HG03280 (cell line): ENCODE measurements at regions not wholly inside any gene's neighbourhood (a gene's known extent, or its start where the extent isn't known, plus 50 kb on each side); places are given as distances from the start of the nearest gene placed in this dataset.

Experiments used
- ATAC-seq: cut with Tn5 transposase; IDR thresholded peaks from one replicate; pipeline ENCODE4 v1.9.1; 2021; ENCODE audit warnings: mild to moderate bottlenecking, moderate library complexity; ENCODE audit not compliant: unreplicated experiment

- ATAC-seq, result no peak
Measured at GRCh38 chr1:65090406-65090805, 57.6 kb upstream of the AK4 start.

DNA sequence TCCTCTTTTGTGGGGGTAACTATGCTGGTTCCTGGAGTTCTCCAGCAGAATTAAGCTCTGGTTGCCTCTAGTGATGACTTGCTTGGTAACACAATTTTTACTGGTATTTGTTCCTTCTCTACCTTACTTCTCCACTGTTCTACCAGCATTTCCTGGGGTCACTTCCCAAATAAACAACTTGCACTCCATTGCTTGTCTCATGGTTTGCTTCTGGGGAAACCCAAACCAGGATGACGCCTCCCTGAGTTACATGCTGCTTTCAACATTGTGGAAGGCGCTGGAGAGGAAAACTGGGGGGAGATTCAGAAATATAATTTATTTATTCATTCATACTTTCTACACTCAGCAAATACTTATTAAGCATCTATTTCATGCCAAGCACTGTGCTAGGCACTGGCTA lies 55.3 kb upstream of the AK4 start:
- ATAC-seq, result no peak

- ATAC-seq, result no peak
Measured at GRCh38 chr1:65097076-65097475, 50.9 kb upstream of the AK4 start.
